ENCODE measurements at regions not wholly inside any gene's neighbourhood (a gene's known extent, or its start where the extent isn't known, plus 50 kb on each side); places are given as distances from the start of the nearest gene placed in this dataset.
"Not testable (repeated sequence)": the region's sequence is repeated elsewhere in the genome, so short reads cannot be mapped to it uniquely, and the experiment has no call there.

DNA sequence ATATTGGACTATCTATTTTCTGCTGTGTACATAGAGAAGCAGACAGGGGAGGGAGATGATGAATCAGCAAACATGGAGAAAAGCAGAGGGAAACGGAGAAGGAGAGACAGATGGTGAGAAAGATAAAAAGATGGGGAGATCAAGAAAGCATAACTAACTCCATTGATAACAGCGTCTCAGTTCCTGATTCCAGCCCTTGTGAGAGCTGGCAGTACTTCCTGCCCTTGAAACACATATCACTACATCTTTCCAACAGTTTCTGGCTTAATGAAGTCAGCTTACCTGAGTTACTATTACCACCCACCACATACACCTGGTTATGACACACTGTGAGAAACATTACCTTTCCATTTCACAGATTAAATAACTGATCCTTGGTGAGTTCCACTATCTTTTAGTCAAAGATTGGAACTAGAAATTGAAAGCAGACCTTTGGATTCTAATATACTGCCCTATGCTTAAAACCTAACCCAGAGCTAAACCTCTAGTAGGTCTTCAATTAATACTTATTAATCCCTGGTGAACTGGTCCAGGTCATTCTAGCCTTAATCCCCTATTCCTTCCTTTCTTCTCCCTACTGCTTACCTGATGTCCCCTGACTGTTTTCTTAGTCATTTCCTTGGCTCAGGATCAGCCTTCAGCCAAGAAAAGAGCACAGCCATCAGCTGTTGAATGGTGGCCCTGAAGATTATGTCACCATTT, 346.6 kb upstream of the CCL2 start:
- DNase-seq, result no peak

DNA sequence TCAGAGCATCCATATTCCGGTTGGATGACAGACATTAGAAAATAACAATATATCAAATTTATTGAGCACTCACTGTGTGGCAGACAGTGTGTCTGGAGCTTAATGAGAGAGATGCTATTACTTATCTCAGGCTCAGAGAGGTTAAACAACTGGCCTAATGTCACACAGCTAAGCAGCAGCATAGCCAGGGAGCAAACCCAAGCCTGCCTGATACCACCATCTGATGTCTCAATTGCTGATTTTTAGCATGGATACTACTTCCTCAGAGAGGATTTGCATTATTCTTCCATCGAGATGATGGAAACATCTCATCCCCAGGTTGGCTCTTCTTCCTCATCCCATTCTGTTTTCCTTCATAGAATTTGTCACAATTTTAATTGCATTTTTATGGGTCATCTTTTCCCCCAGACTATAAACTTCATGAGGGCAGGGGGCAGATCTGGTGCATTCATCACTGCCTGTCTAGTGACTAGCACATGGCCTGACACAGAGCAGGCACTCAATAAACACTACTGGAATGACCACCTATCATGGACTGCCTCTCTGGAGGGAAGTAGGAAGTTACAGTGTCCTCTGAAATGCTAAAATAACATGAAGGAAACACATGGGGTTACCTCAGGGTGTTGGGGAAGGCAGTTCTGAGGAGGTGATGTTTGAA, 344.8 kb upstream of the CCL2 start:
- DNase-seq, result no peak

DNA sequence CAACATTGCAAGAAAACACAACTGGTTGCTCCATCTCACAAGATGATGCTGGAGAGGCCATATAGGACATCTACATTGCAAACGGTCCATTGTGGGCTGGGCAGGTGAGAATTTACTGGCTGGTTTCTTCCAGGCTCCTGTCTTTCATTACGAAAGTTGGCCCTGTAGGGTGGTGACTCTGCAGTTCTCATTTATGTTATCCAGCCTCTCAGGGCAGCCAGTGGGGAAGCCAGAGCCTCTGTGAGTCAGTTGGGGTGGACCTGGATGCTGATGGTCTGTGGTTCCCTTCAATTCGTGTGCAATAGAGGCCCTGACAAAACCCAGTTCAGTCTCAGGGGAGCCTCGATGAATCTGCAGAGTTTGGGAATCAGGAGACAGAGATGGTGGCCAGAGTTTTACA, 341.0 kb upstream of the CCL2 start:
- no peak for DNase-seq

- no peak for DNase-seq
Observed at GRCh38 chr17:33922971-33923370, 332.1 kb upstream of the CCL2 start.

- DNase-seq, result no peak
Observed at GRCh38 chr17:33924104-33924503, 331.0 kb upstream of the CCL2 start.

- DNase-seq, result no peak
Observed at GRCh38 chr17:33925649-33926048, 329.4 kb upstream of the CCL2 start.

- DNase-seq, result no peak
Observed at GRCh38 chr17:33927732-33928133, 327.4 kb upstream of the CCL2 start.

- DNase-seq, result no peak
Observed at GRCh38 chr17:33929181-33929724, 325.8 kb upstream of the CCL2 start.

- not testable (repeated sequence) for DNase-seq
Observed at GRCh38 chr17:33931148-33931814, 323.8 kb upstream of the CCL2 start.

DNA sequence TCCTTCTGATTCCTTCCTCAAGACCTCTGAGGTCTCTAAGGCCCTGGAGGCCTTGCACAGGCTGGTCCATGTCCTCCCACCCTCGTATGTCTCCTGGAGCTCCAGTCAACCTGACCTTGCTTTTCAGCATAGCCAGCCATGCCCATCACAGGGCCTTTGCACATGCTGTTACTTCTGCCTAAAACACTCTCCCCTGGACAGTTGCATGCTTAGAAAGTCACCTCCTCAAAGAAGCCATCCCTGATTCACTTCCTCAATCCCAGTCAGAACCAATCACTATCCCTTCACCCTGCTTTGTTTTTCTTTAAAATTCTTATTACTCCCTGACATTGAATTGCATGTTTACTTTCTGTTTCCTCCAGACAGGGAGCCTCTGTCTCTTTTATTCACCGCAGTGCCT, 322.1 kb upstream of the CCL2 start:
- no peak for DNase-seq

DNA sequence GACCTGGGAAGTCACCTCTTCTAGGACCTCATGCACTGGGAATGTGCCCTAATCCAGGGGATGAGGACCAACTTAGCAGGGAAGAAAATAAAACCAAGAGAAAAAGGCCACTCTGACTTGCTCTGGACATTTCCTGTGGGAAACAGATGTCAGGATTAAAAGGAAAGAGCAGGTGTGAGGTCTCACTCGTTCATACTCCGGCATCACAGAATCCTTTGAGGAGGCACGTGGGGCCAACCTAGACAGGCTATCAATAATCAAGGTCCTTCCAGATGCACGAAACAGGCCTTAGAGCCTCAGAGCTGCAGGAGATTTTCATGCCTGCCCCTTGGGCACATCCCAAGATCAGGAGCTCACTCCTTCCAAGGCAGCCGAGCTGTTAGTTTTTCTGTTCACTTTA, 321.5 kb upstream of the CCL2 start:
- no peak for DNase-seq

GRCh38 chr17:33934696-33935095, 320.4 kb upstream of the CCL2 start:
- no peak for DNase-seq

GRCh38 chr17:33935822-33936221, 319.3 kb upstream of the CCL2 start:
- no peak for DNase-seq

DNA sequence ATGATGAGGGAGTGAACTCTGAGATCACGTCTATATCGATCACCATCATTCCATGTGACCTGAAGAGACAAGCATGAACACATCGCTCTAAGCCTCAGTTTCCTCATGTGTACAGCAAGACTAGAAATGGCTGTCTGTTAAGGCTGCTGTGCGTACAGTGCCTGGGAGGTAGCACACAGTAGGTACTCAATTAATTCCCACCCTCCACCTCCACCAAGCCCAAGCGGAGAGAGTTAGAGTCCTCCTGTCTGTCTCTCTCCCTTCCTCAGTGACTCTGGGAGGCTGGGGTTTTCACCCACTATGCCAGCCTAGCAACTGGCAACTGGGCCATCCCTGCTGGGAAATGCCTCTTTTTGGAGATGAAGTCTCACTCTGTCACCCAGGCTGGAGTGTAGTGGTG, 318.3 kb upstream of the CCL2 start:
- DNase-seq, result no peak

- DNase-seq, result no peak
Observed at GRCh38 chr17:33939959-33940358, 315.1 kb upstream of the CCL2 start.

DNA sequence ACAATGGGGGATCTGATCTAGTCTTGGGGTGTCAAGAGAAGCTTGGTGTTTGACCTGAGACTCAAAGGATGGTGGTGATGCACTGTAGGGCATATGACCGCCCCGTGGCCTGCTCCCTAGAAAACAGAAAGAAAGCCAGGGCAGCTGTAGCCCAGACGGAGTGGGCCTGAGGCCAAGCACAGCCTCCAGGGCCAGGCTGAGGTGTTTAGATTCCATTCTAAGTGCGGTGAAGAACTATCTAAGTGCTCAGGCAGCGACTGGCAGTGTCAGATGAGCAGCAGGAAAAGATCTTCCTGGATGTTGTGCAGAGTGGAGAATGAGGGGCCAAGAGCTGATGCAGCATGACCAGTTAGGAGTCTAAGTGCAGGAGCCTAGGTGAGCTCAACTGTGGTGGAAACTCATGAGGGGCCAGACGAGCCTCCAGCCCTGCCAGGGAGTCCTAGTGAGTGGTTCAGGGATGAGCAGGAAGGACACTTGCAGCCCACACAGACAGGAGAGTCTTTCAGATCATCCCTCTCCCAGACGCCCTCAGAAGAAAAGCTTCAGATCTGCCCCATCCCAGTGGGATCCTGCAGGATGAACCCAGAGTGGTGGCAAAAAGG, 314.2 kb upstream of the CCL2 start:
- DNase-seq, result no peak

DNA sequence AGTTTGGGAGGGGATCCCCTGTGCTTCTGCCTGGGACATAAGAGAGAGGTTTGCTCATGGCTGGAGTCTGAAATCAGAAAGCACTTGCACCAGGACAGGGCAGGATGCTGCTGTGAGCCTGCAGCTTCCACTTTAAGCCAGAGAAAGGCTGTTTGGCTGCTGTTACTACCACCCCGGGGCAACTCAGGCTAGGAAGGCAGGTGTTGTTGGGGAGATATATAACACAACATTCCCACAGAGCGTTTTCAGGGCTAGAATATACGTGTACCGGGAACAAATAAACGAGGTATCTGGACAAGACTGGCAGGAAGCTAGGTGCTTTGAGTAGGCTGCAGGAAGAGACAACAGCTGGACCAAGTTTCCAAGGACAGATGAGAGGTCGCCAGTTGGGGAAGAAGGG, 313.3 kb upstream of the CCL2 start:
- no peak for DNase-seq

GRCh38 chr17:33942414-33942813, 312.7 kb upstream of the CCL2 start:
- no peak for DNase-seq

DNA sequence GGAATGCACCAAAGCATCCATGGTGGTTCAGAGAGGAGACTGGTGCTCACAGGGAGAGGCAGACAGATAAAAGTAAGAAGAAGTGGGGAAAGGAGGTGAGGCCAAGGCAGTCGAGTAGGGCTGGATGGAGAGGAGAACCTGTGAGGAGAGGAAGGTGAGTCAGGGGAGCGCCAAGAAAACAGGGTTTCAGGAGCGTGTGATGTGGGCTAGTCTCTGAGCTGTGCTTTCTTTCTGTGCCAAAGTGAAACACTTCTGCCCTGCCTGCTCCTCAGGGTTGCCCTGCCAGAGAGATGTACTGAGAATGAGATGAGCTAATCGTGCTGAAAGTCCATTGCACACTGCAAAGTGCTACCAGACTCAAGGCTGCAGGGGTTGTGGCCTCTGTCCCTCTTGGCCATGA, 310.7 kb upstream of the CCL2 start:
- DNase-seq, result no peak

DNA sequence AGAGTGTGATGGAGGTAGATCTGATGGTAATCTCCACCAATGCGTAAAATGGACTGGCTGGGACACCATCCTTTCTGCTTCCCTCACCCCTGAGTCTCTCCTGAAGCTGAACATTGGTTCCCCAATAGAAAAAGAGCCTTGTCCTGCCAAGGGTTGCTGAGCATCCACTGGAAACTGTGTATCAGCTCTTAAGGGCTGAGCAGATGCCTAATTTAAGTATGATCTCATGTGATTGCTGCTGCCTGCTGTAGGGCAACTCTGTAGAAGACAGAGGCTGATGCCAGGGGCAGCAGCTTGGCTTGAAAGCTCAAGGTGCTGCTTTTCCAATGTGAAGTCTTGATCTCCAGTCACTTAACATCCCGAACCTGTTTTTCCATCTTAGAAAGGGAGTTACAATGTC, 310.3 kb upstream of the CCL2 start:
- no peak for DNase-seq

GRCh38 chr17:33945646-33946546, 309.2 kb upstream of the CCL2 start:
- no peak for DNase-seq

GRCh38 chr17:33947762-33948161, 307.3 kb upstream of the CCL2 start:
- DNase-seq, result no peak
